NT2/D1 (cell line): ENCODE measurements at regions not wholly inside any gene's neighbourhood (a gene's known extent, or its start where the extent isn't known, plus 50 kb on each side); places are given as distances from the start of the nearest gene placed in this dataset.

Experiments
- DNase-seq: peaks from one replicate; pipeline ENCODE4 v3.0.0-alpha.2; 2011; ENCODE audit warnings: low read depth, low spot score
- H3K27me3 ChIP-seq: 2 replicates; pipeline ENCODE4 v1.6.0; 2011; ENCODE audit warnings: mild to moderate bottlenecking; ENCODE audit not compliant: insufficient read length, insufficient read depth
- H3K36me3 ChIP-seq: 2 replicates; pipeline ENCODE4 v1.6.1; 2011; ENCODE audit warnings: mild to moderate bottlenecking, low read length, mixed read lengths; ENCODE audit not compliant: insufficient read depth, insufficient read length
- H3K4me1 ChIP-seq: 2 replicates; pipeline ENCODE4 v1.5.1; 2011; ENCODE audit not compliant: insufficient read depth, insufficient read length
- H3K4me3 ChIP-seq: 2 replicates; pipeline ENCODE4 v1.5.1; 2011; ENCODE audit warnings: low read depth; ENCODE audit not compliant: insufficient read length
- H3K9ac ChIP-seq: 2 replicates; pipeline ENCODE4 v1.6.0; 2011; ENCODE audit warnings: low read depth; ENCODE audit not compliant: insufficient read length
- H3K9me3 ChIP-seq: 2 replicates; pipeline ENCODE4 v1.5.1; 2011; ENCODE audit warnings: mild to moderate bottlenecking, low read length; ENCODE audit not compliant: insufficient read depth
- SUZ12 ChIP-seq: IDR thresholded peaks from 2 replicates; pipeline ENCODE4 v1.6.1; 2011; ENCODE audit not compliant: insufficient read length, insufficient read depth; ENCODE audit errors: extremely low read depth
- YY1 ChIP-seq: IDR thresholded peaks from 2 replicates; pipeline ENCODE4 v1.6.1; 2011; ENCODE audit not compliant: insufficient read length, insufficient read depth
- ZNF274 ChIP-seq: IDR thresholded peaks from 2 replicates; pipeline ENCODE4 v1.6.1; 2011; ENCODE audit warnings: mild to moderate bottlenecking, low read depth, low read length

DNA sequence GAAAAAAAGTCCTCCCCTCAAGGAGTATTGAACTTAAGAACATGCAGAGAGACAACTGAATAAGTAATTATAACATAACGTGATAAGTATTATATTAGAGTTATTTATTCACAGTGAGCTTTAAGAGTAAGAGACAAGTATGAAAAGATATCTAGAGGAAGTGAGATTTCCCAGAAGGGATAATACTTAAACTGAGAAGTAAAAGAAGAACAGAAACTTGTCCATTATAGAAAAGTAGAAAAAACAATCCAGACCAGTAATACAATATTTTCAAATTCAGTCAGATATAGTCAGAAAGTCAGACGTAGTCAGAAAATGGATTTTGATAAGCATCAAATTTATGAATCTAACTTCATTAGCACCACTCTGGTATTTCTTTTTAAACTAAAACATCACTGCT, 613.0 kb upstream of the CCNG1 start:
- H3K36me3 ChIP-seq: no peaks in the 10 kb centered on the region
- H3K9ac ChIP-seq: no peak overlapping the region
- no peaks in the 10 kb centered on the region for H3K27me3 ChIP-seq
- no peak for DNase-seq
- H3K9me3 ChIP-seq: no peaks in the 10 kb centered on the region
- TF ChIP-seq ZNF274 (no peak), SUZ12 (no peak), YY1 (no peak)
- no peak overlapping the region for H3K4me3 ChIP-seq
- no peaks in the 10 kb centered on the region for H3K4me1 ChIP-seq

DNA sequence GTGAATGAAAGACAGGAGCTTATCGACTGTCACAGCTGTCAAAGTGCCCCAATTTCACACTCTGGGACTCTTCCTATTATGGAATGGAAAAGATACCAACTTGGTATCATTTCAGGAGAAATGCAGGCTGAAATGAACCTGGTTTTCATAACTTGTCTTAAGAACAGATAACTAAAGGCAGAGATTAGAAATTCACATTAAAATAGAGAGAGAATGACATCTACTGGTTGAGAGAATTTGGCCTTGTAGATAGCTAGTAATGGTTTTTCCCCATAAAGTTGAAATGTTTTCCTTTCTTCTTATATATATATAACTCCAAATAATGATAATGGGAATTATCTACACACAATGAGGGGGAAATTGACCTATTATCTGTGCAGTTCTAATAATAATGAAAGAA, 600.2 kb upstream of the CCNG1 start:
- Histone ChIP-seq H3K4me3 (no peak overlapping the region), H3K9ac (no peak overlapping the region), H3K9me3 (no peaks in the 10 kb centered on the region), H3K36me3 (no peaks in the 10 kb centered on the region), H3K27me3 (no peaks in the 10 kb centered on the region), H3K4me1 (no peaks in the 10 kb centered on the region)
- no peak for DNase-seq
- no peak for TF ChIP-seq YY1

DNA sequence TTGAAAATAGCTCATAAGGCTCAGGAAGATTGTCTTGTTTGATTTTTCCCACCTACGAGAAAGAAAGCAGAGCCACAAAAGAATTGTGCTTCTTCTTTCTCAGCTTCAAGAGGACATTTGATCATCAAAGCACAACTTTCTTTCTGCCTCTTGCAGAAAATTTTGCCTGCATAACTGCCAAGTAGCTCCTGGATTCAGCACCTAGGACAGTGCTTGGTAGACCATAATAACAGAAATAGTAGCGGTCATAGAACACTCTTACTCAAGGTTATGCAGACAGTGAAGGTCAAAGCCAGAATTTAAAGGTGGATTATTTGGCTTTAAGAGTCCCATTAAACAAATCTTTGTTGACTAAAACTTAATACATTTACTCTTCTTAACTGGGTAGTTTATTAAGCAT, 594.7 kb upstream of the CCNG1 start:
- no peaks in the 10 kb centered on the region for H3K36me3 ChIP-seq
- no peak overlapping the region for H3K9ac ChIP-seq
- no peaks in the 10 kb centered on the region for H3K27me3 ChIP-seq
- DNase-seq: no peak
- H3K4me1 ChIP-seq: no peaks in the 10 kb centered on the region
- H3K9me3 ChIP-seq: no peaks in the 10 kb centered on the region
- H3K4me3 ChIP-seq: no peak overlapping the region
- no peak for TF ChIP-seq SUZ12
- no peak for TF ChIP-seq YY1
- no peak for TF ChIP-seq ZNF274

DNA sequence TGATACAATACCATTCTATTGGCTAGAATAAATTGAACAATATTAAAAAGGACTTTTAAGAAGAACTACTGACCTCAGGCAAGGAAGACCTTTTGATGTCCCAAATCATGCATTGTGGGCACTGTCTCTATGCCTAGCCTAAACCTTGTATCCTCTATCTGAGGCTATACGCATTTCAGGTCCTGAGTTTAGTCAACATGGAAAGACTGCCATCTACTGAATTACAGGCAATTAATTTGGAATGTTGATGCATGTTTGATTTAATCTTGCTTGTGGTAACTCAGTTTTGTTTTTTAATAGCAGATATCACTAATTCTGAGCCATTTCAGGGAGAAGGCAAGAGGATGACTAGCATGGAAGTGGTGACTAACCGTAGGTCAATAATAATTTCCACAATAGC, 585.3 kb upstream of the CCNG1 start:
- no peak overlapping the region for H3K4me3 ChIP-seq
- no peaks in the 10 kb centered on the region for H3K27me3 ChIP-seq
- no peak overlapping the region for H3K9ac ChIP-seq
- no peaks in the 10 kb centered on the region for H3K9me3 ChIP-seq
- H3K4me1 ChIP-seq: no peaks in the 10 kb centered on the region
- H3K36me3 ChIP-seq: no peaks in the 10 kb centered on the region
- TF ChIP-seq YY1: no peak
- TF ChIP-seq ZNF274: no peak
- no peak for TF ChIP-seq SUZ12
- DNase-seq: no peak

DNA sequence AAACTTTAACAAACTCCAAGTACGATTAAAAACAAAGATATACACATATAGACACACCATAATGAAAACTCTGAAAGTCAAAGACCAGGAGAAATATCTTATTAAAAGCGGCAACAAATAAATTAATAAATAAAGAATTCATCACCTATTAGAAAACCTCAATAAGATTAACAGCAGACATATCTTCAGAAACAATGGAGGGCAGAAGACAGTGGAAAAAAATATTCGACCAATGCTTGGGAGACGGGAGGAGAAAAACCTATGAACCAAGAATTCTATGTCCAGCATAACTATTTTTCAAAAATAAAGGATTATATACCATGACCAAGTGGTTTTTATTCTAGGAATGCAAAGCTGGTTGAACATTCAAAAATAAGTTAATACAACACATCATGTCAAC, 578.6 kb upstream of the CCNG1 start:
- Histone ChIP-seq H3K4me1 (no peaks in the 10 kb centered on the region), H3K4me3 (no peak overlapping the region), H3K36me3 (no peaks in the 10 kb centered on the region), H3K9ac (no peak overlapping the region), H3K27me3 (no peaks in the 10 kb centered on the region), H3K9me3 (peaks cover 8% of the 10 kb centered on the region; the same call in 1 of the 2 replicates)
- DNase-seq: no peak
- no peak for TF ChIP-seq YY1
- TF ChIP-seq ZNF274: no peak
- no peak for TF ChIP-seq SUZ12

DNA sequence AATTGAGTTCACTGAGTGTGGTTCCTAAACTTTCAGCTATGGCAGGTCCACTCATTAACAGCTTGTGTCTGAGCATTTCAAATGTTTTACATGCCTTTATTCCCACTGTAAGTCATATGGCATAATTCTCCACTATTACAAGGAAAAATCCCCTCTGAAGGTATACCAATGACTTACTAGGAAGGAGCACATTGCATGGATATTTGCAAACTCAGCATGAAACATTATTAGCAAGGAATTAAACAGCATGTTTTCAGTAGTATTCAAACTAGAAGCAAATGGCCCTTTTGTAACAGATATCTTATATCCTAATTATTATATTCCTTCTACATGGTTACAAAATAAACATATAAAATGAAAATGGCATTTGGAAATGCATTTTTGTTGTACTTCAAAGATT, 566.4 kb upstream of the CCNG1 start:
- Histone ChIP-seq H3K27me3 (no peaks in the 10 kb centered on the region), H3K4me3 (no peak overlapping the region), H3K36me3 (no peaks in the 10 kb centered on the region), H3K9ac (no peak overlapping the region), H3K9me3 (0 out of 2 replicates have a peak, but pooled peaks cover 4% of the 10 kb centered on the region), H3K4me1 (no peaks in the 10 kb centered on the region)
- TF ChIP-seq SUZ12: no peak
- no peak for TF ChIP-seq YY1
- TF ChIP-seq ZNF274: no peak
- DNase-seq: no peak

DNA sequence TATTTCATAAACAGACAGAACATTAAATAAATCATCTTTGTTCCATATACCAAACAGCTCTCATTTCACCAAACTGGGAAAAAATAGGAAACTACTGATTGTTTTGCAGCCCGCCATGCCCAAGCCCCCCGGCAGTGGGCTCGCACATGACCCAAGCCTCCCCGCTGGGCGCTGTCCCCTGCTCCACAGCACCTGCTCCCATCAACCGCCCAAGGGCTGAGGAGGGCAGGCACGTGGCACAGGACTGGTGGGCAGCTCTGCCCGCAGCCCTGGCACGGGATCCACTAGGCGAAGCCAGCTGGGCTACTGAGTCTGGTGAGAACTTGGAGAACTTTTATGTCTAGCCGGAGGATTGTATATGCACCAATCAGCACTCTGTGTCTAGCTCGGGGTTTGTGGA, 554.8 kb upstream of the CCNG1 start:
- H3K9me3 ChIP-seq: no peaks in the 10 kb centered on the region; the same call in 1 of the 2 replicates
- TF ChIP-seq ZNF274: no peak
- no peak for TF ChIP-seq SUZ12
- no peak for TF ChIP-seq YY1
- no peaks in the 10 kb centered on the region for H3K36me3 ChIP-seq
- no peak overlapping the region for H3K9ac ChIP-seq
- no peak overlapping the region for H3K4me3 ChIP-seq
- H3K4me1 ChIP-seq: no peaks in the 10 kb centered on the region
- no peak for DNase-seq
- no peaks in the 10 kb centered on the region for H3K27me3 ChIP-seq

DNA sequence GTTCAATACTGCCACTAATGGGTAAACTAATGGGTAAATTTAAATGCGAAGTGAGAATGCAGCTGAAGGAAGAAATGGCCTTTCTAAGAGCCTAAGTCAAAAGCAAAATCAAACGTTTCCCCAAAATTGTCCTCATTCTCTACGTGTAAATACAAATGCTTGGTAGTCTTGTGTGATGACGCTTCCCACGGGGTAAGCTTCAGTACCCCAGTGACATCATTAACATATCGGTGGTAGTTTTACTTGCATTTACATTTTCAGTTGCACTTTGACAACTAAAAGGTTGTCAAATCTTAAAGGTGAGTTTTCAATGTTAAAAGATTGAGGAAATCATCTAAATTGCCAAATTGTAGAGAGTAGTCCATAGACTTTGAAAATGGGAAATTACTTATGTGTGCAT, 550.7 kb upstream of the CCNG1 start:
- DNase-seq: no peak
- Histone ChIP-seq H3K27me3 (no peaks in the 10 kb centered on the region), H3K4me1 (no peaks in the 10 kb centered on the region), H3K4me3 (no peak overlapping the region), H3K9ac (no peak overlapping the region), H3K9me3 (no peaks in the 10 kb centered on the region), H3K36me3 (no peaks in the 10 kb centered on the region)
- TF ChIP-seq ZNF274 (no peak), YY1 (no peak), SUZ12 (no peak)
